GM23338 (cell line): ENCODE measurements at regions not wholly inside any gene's neighbourhood (a gene's known extent, or its start where the extent isn't known, plus 50 kb on each side); places are given as distances from the start of the nearest gene placed in this dataset.

Experiments used
- ATAC-seq: fragments of 200-7000 bp; cut with Tn5 transposase; 3 replicates; pipeline ENCODE4 v1.9.1; 2020
- DNase-seq: peaks from one replicate; pipeline ENCODE4 v3.0.0-alpha.2; 2015; ENCODE audit warnings: low spot score
- H2AFZ ChIP-seq: fragments of 200-600 bp; sonication (generic); 2 replicates; pipeline ENCODE4 v1.8.0; 2016; ENCODE audit warnings: antibody characterized with exemption, mild to moderate bottlenecking, moderate library complexity
- H3F3A ChIP-seq: fragments of 200-600 bp; sonication (generic); replicated peaks from 2 replicates; pipeline ENCODE4 v1.8.0; 2017; ENCODE audit warnings: antibody characterized with exemption, mixed run types, low read depth
- H3K27ac ChIP-seq: fragments of 200-600 bp; sonication (generic); 2 replicates; pipeline ENCODE4 v1.6.1; 2016; ENCODE audit warnings: low read depth
- H3K27me3 ChIP-seq: fragments of 200-600 bp; sonication (generic); 2 replicates; pipeline ENCODE4 v1.8.0; 2016; ENCODE audit warnings: mild to moderate bottlenecking, mixed run types, moderate library complexity; ENCODE audit not compliant: insufficient read depth
- H3K36me3 ChIP-seq: fragments of 200-600 bp; sonication (generic); 2 replicates; pipeline ENCODE4 v1.8.0; 2016; ENCODE audit warnings: mild to moderate bottlenecking; ENCODE audit not compliant: insufficient read depth
- H3K4me1 ChIP-seq: fragments of 200-600 bp; sonication (generic); 2 replicates; pipeline ENCODE4 v1.8.0; 2016; ENCODE audit warnings: mild to moderate bottlenecking, moderate library complexity; ENCODE audit not compliant: insufficient read depth
- H3K4me2 ChIP-seq: fragments of 200-600 bp; sonication (generic); 2 replicates; pipeline ENCODE4 v1.7.1; 2017; ENCODE audit warnings: mixed run types
- H3K4me3 ChIP-seq: fragments of 200-600 bp; sonication (generic); 2 replicates; pipeline ENCODE4 v1.6.1; 2016; ENCODE audit warnings: mixed run types
- H3K79me2 ChIP-seq: fragments of 200-600 bp; sonication (generic); replicated peaks from 2 replicates; pipeline ENCODE4 v1.8.0; 2017; ENCODE audit warnings: mild to moderate bottlenecking; ENCODE audit not compliant: insufficient read depth
- H3K9me2 ChIP-seq: fragments of 200-600 bp; sonication (generic); 2 replicates; pipeline ENCODE4 v1.8.0; 2017; ENCODE audit not compliant: insufficient read depth
- H4K20me1 ChIP-seq: fragments of 200-600 bp; sonication (generic); replicated peaks from 2 replicates; pipeline ENCODE4 v1.8.0; 2017; ENCODE audit warnings: mild to moderate bottlenecking; ENCODE audit not compliant: insufficient read depth
- H3K27ac Mint-ChIP-seq: 2 replicates; pipeline ENCODE4 v1.8.0; 2020; ENCODE audit warnings: inconsistent platforms, mild to moderate bottlenecking, moderate library complexity, mixed read lengths
- H3K27me3 Mint-ChIP-seq: 3 replicates; pipeline ENCODE4 v1.8.0; 2022; ENCODE audit warnings: low read depth, mild to moderate bottlenecking, moderate library complexity, mixed read lengths, inconsistent platforms; ENCODE audit not compliant: insufficient read depth, poor library complexity
- H3K36me3 Mint-ChIP-seq: 3 replicates; pipeline ENCODE4 v1.8.0; 2021; ENCODE audit warnings: low read depth, mild to moderate bottlenecking, inconsistent platforms, moderate library complexity, mixed read lengths
- H3K4me1 Mint-ChIP-seq: 3 replicates; pipeline ENCODE4 v1.8.0; 2020; ENCODE audit warnings: mild to moderate bottlenecking, inconsistent platforms, mixed read lengths
- H3K4me3 Mint-ChIP-seq: 3 replicates; pipeline ENCODE4 v1.8.0; 2021; ENCODE audit warnings: moderate library complexity, mild to moderate bottlenecking, inconsistent platforms, mixed read lengths
- H3K9me3 Mint-ChIP-seq: 3 replicates; pipeline ENCODE4 v1.8.0; 2020; ENCODE audit warnings: moderate library complexity, mild to moderate bottlenecking, inconsistent platforms, mixed read lengths
- EZH2 ChIP-seq: fragments of 200-600 bp; sonication (generic); IDR thresholded peaks from one replicate; pipeline ENCODE4 v1.8.0; 2017; ENCODE audit warnings: antibody characterized with exemption, mild to moderate bottlenecking, low read depth; ENCODE audit not compliant: unreplicated experiment
- EZH2phosphoT487 ChIP-seq: fragments of 200-600 bp; sonication (generic); IDR thresholded peaks from one replicate; pipeline ENCODE4 v1.8.1; 2018; ENCODE audit warnings: antibody characterized with exemption; ENCODE audit not compliant: unreplicated experiment
- NANOG ChIP-seq: IDR thresholded peaks from 2 replicates; pipeline ENCODE4 v1.6.1; 2016; ENCODE audit warnings: antibody characterized with exemption, borderline replicate concordance
- STAT1 ChIP-seq: IDR thresholded peaks from one replicate; pipeline ENCODE4 v1.6.1; 2016; ENCODE audit warnings: antibody characterized with exemption; ENCODE audit not compliant: unreplicated experiment
- ZNF114 ChIP-seq: fragments of 250-450 bp; sonication (Bioruptor Pico); IDR thresholded peaks from 2 replicates; pipeline ENCODE4 v1.5.0; 2020; ENCODE audit warnings: mild to moderate bottlenecking, moderate library complexity
- ZNF331 ChIP-seq: fragments of 250-450 bp; sonication (Bioruptor Pico); IDR thresholded peaks from 2 replicates; pipeline ENCODE4 v1.5.0; 2020; ENCODE audit warnings: low read depth, mild to moderate bottlenecking, moderate library complexity
- TF ChIP-seq, protein P1 (sequence below): fragments of 250-450 bp; sonication (Bioruptor Pico); IDR thresholded peaks from 2 replicates; pipeline ENCODE4 v1.5.0; 2020; ENCODE audit warnings: mild to moderate bottlenecking, moderate library complexity
- TF ChIP-seq, protein P2 (sequence below): IDR thresholded peaks from 2 replicates; pipeline ENCODE4 v1.6.1; 2016; ENCODE audit warnings: antibody characterized with exemption
- TF ChIP-seq, protein P3 (sequence below), 2 experiments: fragments of 200-600 bp in 1 of 2; sonication (generic) in 1 of 2; conservative IDR thresholded peaks; 2 replicates each; pipeline versions ENCODE4 v1.5.1 to v1.6.1; 2016 to 2017; ENCODE audit warnings: antibody characterized with exemption in 2 of 2, low read depth in 2 of 2, mild to moderate bottlenecking in 2 of 2, moderate library complexity in 1 of 2

DNA sequence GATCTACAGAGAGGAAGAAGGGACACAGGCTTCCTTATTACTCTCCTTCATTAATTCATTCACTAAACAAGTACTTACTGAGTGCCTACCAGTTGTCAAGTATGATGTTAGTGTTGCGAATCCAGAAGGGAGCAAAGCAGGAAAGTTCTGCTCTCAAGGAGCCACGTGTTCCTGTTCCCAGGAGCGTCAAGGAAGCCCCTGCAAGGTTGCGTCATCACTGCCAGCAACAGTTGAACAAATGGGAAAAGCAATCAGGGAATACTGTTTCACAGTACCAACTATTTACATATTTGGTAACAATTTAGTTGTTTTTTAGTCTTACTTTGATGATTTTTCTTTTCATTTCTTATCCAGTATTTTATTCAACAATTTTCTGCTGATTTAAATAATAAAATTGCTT lies 310.0 kb downstream of the FOXA2 start (continued):
- TF ChIP-seq, protein P1, sequence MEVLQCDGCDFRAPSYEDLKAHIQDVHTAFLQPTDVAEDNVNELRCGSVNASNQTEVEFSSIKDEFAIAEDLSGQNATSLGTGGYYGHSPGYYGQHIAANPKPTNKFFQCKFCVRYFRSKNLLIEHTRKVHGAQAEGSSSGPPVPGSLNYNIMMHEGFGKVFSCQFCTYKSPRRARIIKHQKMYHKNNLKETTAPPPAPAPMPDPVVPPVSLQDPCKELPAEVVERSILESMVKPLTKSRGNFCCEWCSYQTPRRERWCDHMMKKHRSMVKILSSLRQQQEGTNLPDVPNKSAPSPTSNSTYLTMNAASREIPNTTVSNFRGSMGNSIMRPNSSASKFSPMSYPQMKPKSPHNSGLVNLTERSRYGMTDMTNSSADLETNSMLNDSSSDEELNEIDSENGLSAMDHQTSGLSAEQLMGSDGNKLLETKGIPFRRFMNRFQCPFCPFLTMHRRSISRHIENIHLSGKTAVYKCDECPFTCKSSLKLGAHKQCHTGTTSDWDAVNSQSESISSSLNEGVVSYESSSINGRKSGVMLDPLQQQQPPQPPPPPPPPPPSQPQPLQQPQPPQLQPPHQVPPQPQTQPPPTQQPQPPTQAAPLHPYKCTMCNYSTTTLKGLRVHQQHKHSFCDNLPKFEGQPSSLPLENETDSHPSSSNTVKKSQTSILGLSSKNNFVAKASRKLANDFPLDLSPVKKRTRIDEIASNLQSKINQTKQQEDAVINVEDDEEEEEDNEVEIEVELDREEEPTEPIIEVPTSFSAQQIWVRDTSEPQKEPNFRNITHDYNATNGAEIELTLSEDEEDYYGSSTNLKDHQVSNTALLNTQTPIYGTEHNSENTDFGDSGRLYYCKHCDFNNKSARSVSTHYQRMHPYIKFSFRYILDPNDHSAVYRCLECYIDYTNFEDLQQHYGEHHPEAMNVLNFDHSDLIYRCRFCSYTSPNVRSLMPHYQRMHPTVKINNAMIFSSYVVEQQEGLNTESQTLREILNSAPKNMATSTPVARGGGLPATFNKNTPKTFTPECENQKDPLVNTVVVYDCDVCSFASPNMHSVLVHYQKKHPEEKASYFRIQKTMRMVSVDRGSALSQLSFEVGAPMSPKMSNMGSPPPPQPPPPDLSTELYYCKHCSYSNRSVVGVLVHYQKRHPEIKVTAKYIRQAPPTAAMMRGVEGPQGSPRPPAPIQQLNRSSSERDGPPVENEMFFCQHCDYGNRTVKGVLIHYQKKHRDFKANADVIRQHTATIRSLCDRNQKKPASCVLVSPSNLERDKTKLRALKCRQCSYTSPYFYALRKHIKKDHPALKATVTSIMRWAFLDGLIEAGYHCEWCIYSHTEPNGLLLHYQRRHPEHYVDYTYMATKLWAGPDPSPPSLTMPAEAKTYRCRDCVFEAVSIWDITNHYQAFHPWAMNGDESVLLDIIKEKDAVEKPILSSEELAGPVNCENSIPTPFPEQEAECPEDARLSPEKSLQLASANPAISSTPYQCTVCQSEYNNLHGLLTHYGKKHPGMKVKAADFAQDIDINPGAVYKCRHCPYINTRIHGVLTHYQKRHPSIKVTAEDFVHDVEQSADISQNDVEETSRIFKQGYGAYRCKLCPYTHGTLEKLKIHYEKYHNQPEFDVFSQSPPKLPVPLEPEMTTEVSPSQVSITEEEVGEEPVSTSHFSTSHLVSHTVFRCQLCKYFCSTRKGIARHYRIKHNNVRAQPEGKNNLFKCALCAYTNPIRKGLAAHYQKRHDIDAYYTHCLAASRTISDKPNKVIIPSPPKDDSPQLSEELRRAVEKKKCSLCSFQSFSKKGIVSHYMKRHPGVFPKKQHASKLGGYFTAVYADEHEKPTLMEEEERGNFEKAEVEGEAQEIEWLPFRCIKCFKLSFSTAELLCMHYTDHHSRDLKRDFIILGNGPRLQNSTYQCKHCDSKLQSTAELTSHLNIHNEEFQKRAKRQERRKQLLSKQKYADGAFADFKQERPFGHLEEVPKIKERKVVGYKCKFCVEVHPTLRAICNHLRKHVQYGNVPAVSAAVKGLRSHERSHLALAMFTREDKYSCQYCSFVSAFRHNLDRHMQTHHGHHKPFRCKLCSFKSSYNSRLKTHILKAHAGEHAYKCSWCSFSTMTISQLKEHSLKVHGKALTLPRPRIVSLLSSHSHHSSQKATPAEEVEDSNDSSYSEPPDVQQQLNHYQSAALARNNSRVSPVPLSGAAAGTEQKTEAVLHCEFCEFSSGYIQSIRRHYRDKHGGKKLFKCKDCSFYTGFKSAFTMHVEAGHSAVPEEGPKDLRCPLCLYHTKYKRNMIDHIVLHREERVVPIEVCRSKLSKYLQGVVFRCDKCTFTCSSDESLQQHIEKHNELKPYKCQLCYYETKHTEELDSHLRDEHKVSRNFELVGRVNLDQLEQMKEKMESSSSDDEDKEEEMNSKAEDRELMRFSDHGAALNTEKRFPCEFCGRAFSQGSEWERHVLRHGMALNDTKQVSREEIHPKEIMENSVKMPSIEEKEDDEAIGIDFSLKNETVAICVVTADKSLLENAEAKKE, result no peak
- TF ChIP-seq, protein P2, sequence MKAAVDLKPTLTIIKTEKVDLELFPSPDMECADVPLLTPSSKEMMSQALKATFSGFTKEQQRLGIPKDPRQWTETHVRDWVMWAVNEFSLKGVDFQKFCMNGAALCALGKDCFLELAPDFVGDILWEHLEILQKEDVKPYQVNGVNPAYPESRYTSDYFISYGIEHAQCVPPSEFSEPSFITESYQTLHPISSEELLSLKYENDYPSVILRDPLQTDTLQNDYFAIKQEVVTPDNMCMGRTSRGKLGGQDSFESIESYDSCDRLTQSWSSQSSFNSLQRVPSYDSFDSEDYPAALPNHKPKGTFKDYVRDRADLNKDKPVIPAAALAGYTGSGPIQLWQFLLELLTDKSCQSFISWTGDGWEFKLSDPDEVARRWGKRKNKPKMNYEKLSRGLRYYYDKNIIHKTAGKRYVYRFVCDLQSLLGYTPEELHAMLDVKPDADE, result no peak

DNA sequence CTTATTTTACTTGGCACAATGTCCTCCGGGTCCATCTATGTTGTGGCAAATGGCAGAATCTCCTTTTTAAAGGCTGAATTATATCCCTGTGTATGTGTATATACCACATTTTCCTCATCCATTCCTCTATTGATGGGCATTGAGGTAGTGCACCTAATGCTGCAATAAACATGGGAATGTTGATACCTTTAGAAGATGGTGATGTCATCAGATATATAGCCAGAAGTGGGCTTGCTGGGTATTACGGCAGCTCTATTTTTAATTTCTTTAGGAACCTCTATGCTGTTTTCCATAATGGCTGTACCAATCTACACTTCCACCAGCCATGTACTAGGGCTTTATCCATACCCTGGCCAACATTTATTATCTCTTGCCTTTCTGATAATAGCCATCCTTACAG lies 315.7 kb downstream of the FOXA2 start:
- H3K27ac Mint-ChIP-seq, result no peak overlapping the region
- H3K4me2 ChIP-seq, result no peak overlapping the region
- H2AFZ ChIP-seq, result no peak overlapping the region
- no peaks in the 10 kb centered on the region for H3K79me2 ChIP-seq
- H3K27me3 ChIP-seq, result no peaks in the 10 kb centered on the region
- H3K36me3 ChIP-seq, result no peaks in the 10 kb centered on the region
- H3K36me3 Mint-ChIP-seq, result no peaks in the 10 kb centered on the region
- no peaks in the 10 kb centered on the region for H4K20me1 ChIP-seq
- ATAC-seq (no peak), DNase-seq (no peak)
- peaks cover 11% of the 10 kb centered on the region; the same call in 1 of the 2 replicates for H3K9me2 ChIP-seq
- H3K4me1 ChIP-seq, result no peaks in the 10 kb centered on the region
- no peak overlapping the region for H3K27ac ChIP-seq
- no peak for TF ChIP-seq EZH2
- no peak for TF ChIP-seq ZNF114 (CRISPR knock-in tag)
- no peak for TF ChIP-seq ZNF331 (CRISPR knock-in tag)
- TF ChIP-seq NANOG, result no peak
- no peak for TF ChIP-seq EZH2phosphoT487
- TF ChIP-seq, protein P3, sequence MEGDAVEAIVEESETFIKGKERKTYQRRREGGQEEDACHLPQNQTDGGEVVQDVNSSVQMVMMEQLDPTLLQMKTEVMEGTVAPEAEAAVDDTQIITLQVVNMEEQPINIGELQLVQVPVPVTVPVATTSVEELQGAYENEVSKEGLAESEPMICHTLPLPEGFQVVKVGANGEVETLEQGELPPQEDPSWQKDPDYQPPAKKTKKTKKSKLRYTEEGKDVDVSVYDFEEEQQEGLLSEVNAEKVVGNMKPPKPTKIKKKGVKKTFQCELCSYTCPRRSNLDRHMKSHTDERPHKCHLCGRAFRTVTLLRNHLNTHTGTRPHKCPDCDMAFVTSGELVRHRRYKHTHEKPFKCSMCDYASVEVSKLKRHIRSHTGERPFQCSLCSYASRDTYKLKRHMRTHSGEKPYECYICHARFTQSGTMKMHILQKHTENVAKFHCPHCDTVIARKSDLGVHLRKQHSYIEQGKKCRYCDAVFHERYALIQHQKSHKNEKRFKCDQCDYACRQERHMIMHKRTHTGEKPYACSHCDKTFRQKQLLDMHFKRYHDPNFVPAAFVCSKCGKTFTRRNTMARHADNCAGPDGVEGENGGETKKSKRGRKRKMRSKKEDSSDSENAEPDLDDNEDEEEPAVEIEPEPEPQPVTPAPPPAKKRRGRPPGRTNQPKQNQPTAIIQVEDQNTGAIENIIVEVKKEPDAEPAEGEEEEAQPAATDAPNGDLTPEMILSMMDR (conservative IDR thresholded peaks at IDR 0.05; ENCODE audit: low read depth in 2 of 2), result no peak
- no peak for TF ChIP-seq STAT1
- no peak overlapping the region for H3K4me3 ChIP-seq
- H3K27me3 Mint-ChIP-seq, result peaks cover 2% of the 10 kb centered on the region
- H3K4me1 Mint-ChIP-seq, result no peaks in the 10 kb centered on the region
- no peak overlapping the region for H3K4me3 Mint-ChIP-seq
- H3K9me3 Mint-ChIP-seq, result no peaks in the 10 kb centered on the region
- no peaks in the 10 kb centered on the region for H3F3A ChIP-seq
